22Rv1 (cell line): ENCODE measurements at regions not wholly inside any gene's neighbourhood (a gene's known extent, or its start where the extent isn't known, plus 50 kb on each side); places are given as distances from the start of the nearest gene placed in this dataset.

Experiments
- CTCF ChIP-seq: fragments of 450-650 bp; IDR thresholded peaks from 2 replicates; pipeline ENCODE4 v1.5.1; 2017; ENCODE audit warnings: mild to moderate bottlenecking
- ZFX ChIP-seq: fragments of 450-650 bp; IDR thresholded peaks from 2 replicates; pipeline ENCODE4 v1.6.1; 2017; ENCODE audit warnings: antibody characterized with exemption, borderline replicate concordance

- no peak for TF ChIP-seq CTCF
- no peak for TF ChIP-seq ZFX
These were observed 1209.3 kb upstream of the CHAC2 start for GRCh38 chr2:52558265-52558664.
